Muscle of arm (tissue), 1 donor: ENCODE measurements at regions not wholly inside any gene's neighbourhood (a gene's known extent, or its start where the extent isn't known, plus 50 kb on each side); places are given as distances from the start of the nearest gene placed in this dataset.

Source experiments
- DNase-seq: peaks from one replicate; pipeline ENCODE4 v3.0.0-alpha.2; 2013

GRCh38 chr6:170135821-170136471 lies 154.9 kb downstream of the DLL1 start:
- no peak for DNase-seq

GRCh38 chr6:170135461-170135820 lies 155.4 kb downstream of the DLL1 start:
- DNase-seq, result no peak

GRCh38 chr6:170134471-170135440 lies 156.1 kb downstream of the DLL1 start:
- no peak for DNase-seq

GRCh38 chr6:170134031-170134470 lies 156.8 kb downstream of the DLL1 start:
- no peak for DNase-seq

- no peak for DNase-seq
These were observed 158.3 kb downstream of the DLL1 start for GRCh38 chr6:170132561-170132991.

GRCh38 chr6:170132011-170132521 lies 158.8 kb downstream of the DLL1 start:
- no peak for DNase-seq

- no peak for DNase-seq
These were observed 159.5 kb downstream of the DLL1 start for GRCh38 chr6:170131351-170131750.

GRCh38 chr6:170130771-170131241 lies 160.1 kb downstream of the DLL1 start:
- DNase-seq, result no peak

GRCh38 chr6:170130201-170130621 lies 160.7 kb downstream of the DLL1 start:
- no peak for DNase-seq

- DNase-seq, result peak; percentile 50
These were observed 161.1 kb downstream of the DLL1 start for GRCh38 chr6:170129691-170130171.

- DNase-seq, result no peak
These were observed 161.8 kb downstream of the DLL1 start for GRCh38 chr6:170128811-170129681.

- no peak for DNase-seq
These were observed 162.5 kb downstream of the DLL1 start for GRCh38 chr6:170128346-170128745.

- DNase-seq, result no peak
These were observed 163.7 kb downstream of the DLL1 start for GRCh38 chr6:170127151-170127550.

- DNase-seq, result no peak
These were observed 165.2 kb downstream of the DLL1 start for GRCh38 chr6:170125456-170126300.

- DNase-seq, result no peak
These were observed 166.0 kb downstream of the DLL1 start for GRCh38 chr6:170124836-170125235.

- DNase-seq, result no peak
These were observed 166.7 kb downstream of the DLL1 start for GRCh38 chr6:170124150-170124549.

GRCh38 chr6:170122651-170123050 lies 168.2 kb downstream of the DLL1 start:
- DNase-seq, result no peak

- DNase-seq, result no peak
These were observed 173.5 kb downstream of the DLL1 start for GRCh38 chr6:170117111-170117972.

GRCh38 chr6:170116636-170117035 lies 174.2 kb downstream of the DLL1 start:
- no peak for DNase-seq
